NCI-H748 (cell line): ENCODE measurements at regions not wholly inside any gene's neighbourhood (a gene's known extent, or its start where the extent isn't known, plus 50 kb on each side); places are given as distances from the start of the nearest gene placed in this dataset.

Experiments used
- DNase-seq: peaks from one replicate; lab custom pipeline; 2025; ENCODE audit not compliant: unreplicated experiment; lab: John Stamatoyannopoulos, UW

- DNase-seq, result peak; percentile 99
These were observed 397.3 kb downstream of the SHANK2 start for GRCh38 chr11:70854901-70855556.

DNA sequence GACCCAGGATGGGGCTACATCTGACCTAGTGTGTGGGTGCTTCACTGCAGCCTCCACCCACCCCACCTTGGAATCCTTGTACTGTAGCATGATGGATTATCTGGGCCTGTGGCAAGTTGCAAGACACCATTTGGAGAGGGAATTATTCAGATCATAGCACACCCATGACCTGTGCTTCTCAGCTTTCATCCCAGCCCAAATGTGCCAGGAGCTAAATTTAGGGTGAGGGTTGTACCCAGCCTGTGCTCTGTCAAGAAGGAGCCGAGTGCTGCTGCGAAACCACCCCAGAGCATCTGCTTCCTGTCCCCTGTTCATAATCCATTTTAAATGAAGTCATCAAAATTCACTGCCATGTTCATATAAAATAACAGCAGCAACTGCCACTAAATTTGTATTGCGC, 394.5 kb downstream of the SHANK2 start:
- no peak for DNase-seq

DNA sequence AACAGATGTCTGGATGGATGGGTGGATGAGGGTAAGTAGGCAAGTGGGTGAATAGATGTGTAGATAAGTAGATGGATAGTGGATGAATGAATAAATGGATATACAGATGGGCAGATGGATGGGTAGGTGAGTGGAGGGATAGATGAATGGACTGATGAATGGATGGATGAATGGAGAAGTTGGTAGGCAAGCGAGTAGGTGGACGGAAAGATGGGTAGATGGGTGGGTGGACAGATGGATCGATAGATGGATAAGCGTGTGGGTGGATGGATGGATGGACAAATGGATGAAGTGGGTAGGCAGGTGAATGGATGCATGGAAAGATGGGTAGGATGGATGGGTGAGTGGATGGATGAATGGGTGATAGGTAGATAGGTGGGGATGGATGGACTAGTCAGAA, 393.2 kb downstream of the SHANK2 start:
- no peak for DNase-seq

DNA sequence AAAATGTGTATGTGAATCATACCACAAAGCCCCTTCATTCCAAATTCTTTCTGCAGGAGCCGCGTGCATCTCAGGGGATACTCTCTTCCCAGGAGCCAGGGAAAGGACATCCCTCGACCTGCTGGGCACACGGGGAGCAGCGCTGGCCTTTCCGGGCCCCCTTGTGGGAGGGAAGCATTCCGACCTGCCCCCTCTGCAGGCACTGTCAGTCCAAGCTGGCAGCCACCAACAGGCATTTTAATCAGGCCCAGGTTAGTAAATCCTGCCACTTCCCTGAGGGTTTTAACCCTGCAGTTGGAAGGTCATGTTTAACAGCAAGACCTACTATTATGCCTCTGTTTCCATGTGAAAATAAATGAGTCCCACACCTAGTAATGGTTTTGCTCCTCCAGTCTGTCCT, 391.5 kb downstream of the SHANK2 start:
- peak; percentile 73 for DNase-seq

DNA sequence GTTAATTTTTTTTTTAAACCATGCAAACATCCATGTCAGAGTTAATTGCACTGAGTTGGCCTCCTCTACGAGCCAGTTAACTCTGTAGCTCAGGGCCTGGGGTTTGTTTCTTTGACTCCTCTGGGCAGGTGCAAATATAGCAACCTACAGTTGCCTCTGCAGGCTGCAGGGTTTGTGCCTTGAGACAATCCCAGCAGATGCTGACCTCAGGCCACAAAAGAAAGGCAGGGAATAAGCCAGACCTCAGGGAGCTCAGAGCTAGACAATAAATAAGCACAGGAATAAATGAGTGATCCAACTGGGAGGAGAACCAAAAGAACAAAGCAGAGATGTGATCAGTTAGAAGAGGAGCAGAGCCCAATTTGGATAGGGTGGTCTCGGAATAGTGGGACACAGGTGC, 390.8 kb downstream of the SHANK2 start:
- DNase-seq, result peak; percentile 88

DNA sequence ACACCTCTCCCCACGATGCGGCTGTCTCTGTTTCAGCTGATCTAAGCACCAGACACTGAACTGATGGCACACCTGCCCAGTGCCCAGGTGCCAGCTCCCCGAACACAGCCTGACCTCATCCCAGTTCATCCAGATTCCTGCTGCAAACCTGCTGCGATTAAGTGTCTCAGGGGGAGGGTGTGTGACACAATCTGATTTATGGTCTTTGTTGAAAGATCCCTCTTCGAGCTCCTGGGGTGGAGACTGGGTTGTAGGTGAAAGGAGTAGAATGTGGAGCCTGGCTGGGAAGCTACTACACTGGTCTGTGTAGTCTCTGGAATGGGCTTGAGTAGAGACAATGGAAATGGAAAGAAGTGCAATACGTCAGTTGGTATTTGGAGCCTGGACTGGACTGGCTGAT, 390.3 kb downstream of the SHANK2 start:
- DNase-seq, result peak; percentile 84

DNA sequence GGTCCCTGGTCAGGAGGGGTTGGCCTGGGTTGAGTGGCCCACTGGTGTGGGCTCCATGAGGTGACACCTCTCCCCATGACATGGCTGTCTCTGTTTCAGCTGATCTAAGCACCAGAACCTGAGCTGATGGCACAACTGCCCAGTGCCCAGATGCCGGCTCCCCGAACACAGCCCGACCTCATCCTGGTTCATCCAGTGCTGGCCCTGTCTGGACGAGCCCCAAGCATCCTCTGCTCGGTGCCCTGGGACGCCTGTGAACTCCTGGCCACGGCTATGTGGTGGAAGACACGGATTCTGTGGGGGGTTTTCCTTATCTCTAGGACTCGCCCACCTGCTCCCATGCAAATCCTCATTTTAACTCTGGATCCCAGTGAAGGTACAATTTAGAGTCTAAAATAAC, 389.2 kb downstream of the SHANK2 start:
- DNase-seq, result no peak

- peak; percentile 38 for DNase-seq
These were observed 388.4 kb downstream of the SHANK2 start for GRCh38 chr11:70863993-70864392.

GRCh38 chr11:70865356-70865755, 387.0 kb downstream of the SHANK2 start:
- DNase-seq, result no peak

- no peak for DNase-seq
These were observed 385.5 kb downstream of the SHANK2 start for GRCh38 chr11:70866834-70867233.

DNA sequence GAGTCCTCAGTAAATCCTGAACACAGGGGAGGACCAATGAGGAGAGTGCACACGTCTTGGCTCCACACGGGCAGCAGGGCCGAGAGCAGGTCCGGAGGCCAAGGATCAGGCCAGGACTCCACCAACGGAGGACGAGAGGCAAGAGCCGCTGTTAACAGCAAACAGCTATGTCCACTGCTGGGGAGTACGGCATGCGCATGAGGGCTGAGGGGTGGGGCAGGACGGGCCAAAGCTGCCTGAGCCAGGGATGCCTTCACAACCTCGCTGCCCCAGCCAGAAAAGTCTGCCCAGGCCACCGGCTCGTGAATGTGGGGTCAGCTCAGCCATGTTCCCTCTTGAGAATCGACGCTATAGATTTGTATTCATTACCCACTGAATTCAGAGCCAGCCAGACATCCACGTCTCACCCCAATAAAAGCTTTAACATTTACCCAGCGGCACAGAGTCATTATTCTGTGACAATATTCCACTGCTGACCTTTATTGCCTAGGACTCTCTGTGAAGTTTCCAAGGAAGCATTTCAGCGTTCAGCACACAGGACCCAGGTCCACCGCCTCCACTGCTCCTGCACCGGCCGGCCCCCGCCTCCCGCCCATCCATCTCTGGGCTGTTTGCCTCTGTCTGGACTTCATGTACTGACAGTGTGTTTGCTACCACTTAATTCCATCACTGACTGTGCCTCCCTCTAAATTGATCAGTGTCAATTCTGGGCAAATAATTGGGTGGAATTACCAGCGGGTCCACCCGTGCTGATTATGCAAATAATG, 384.9 kb downstream of the SHANK2 start:
- DNase-seq, result no peak

DNA sequence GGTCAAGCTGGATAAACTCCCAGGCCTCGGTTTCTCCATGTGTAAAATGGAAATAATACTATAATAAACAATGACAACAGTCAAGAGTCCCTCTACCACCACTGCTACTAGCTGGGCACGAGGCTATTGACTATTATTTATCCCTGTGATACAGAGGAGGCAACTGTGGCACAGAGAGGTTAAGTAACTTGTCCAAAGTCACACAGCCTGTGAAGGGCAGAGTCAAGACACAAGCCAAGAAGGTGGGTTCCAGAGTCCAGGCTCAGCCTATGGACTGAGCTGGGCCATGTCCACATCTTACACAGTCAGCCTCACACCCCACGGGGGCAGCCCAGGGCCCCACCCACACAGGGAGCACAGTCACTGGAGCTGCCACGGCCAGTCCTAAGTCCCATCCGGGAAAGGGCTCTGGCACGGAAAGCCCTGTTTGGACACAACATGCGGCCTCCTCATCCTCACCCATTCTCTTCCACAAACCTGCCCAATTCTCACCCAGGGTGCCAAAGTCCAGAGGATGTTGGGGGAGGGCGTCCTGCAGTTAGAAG, 384.0 kb downstream of the SHANK2 start:
- DNase-seq, result no peak

- DNase-seq, result no peak
These were observed 383.3 kb downstream of the SHANK2 start for GRCh38 chr11:70869054-70869453.

DNA sequence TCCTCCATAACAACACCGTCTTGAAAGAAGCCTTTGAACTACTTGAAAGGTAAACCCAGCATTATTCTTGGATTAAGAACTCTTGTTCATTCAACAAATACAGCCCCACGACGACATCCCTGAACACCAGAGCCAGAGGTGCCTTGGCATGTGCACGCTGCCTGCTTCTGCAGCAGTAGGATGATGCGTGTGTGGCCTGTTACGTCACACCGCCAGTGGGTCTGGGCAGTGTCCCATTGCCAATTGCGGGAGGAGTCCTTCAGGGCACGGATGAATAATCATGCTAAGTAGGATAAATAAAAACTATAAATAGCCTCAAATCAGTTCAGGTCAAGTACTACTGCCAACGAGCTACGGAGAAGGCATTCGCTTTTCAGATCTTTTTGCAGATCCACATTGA, 380.5 kb downstream of the SHANK2 start:
- DNase-seq, result peak; percentile 84

GRCh38 chr11:70872299-70872698, 380.1 kb downstream of the SHANK2 start:
- DNase-seq, result no peak

DNA sequence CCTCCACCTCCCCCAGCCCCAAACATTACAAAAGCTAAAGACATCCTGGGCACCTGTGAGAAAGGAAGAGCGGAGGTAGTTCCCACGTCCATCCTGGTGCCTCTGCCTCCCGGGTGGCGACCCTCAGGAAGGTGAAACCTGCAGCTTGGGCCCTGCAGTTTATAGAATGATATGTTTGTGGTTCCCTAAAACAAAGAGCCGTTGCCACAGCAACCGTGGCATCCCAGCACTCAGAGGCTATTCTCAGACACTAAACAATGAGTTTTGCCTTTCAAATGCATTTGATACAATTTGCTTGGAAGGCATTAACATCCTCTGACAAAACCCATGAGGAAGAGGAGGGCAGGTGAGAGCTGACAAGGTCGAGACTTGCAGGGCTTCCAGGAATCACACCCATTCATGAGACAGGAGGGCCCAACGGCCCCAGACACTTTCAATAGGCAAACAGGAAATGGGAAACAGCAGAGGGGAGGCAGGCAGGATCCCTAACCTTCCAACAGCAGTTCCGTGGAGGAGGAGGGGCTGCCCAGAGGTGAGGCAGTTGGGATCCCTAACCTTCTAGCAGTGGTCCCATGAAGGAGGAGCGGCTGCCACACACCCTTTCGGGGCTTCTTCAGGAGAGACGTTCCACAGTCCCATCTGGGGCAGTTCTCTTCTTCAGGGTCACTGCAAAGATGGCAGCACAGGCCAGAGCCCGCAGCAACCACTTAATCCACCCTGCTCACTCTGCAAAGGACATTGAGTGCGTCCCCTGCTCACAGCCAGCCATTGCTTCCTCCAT, 379.2 kb downstream of the SHANK2 start:
- peak; percentile 97 for DNase-seq

- no peak for DNase-seq
These were observed 378.5 kb downstream of the SHANK2 start for GRCh38 chr11:70873736-70874412.

- DNase-seq, result peak; percentile 69
These were observed 375.7 kb downstream of the SHANK2 start for GRCh38 chr11:70876685-70877084.

- DNase-seq, result no peak
These were observed 375.2 kb downstream of the SHANK2 start for GRCh38 chr11:70877151-70877550.

- no peak for DNase-seq
These were observed 374.0 kb downstream of the SHANK2 start for GRCh38 chr11:70878366-70878765.
